Left renal pelvis (tissue), 4 donors: ENCODE measurements at regions not wholly inside any gene's neighbourhood (a gene's known extent, or its start where the extent isn't known, plus 50 kb on each side); places are given as distances from the start of the nearest gene placed in this dataset.
A peak's percentile ranks its signal among the peaks of the same experiment; 100 is the strongest.

ENCODE experiments used
- DNase-seq, 4 donors: peaks; one replicate each; pipeline ENCODE4 v3.0.0-alpha.2; 2013; ENCODE audit warnings: low read depth in 4 of 4, low spot score in 3 of 4

GRCh38 chr7:20026762-20027161 lies 190.4 kb downstream of the MACC1 start:
- no peak for DNase-seq

- DNase-seq, result no peak
These were observed 195.4 kb downstream of the MACC1 start for GRCh38 chr7:20021831-20022230.

GRCh38 chr7:20021066-20021465 lies 196.1 kb downstream of the MACC1 start:
- no peak for DNase-seq

- no peak for DNase-seq
These were observed 197.3 kb downstream of the MACC1 start for GRCh38 chr7:20019757-20020432.

- no peak for DNase-seq
These were observed 200.5 kb downstream of the MACC1 start for GRCh38 chr7:20016669-20017068.

GRCh38 chr7:20013536-20013935 lies 203.6 kb downstream of the MACC1 start:
- DNase-seq, result no peak

GRCh38 chr7:20012100-20012499 lies 205.1 kb downstream of the MACC1 start:
- no peak for DNase-seq

- no peak for DNase-seq
These were observed 206.3 kb downstream of the MACC1 start for GRCh38 chr7:20010877-20011276.

GRCh38 chr7:20007510-20007909 lies 209.7 kb downstream of the MACC1 start:
- no peak for DNase-seq

- DNase-seq, result no peak
These were observed 212.1 kb downstream of the MACC1 start for GRCh38 chr7:20005081-20005480.

- no peak for DNase-seq
These were observed 217.5 kb downstream of the MACC1 start for GRCh38 chr7:19999681-20000080.

GRCh38 chr7:19991936-19992335 lies 218.5 kb upstream of the TMEM196 start:
- no peak for DNase-seq

- DNase-seq, result no peak
These were observed 216.5 kb upstream of the TMEM196 start for GRCh38 chr7:19989906-19990305.

GRCh38 chr7:19988860-19989259 lies 215.4 kb upstream of the TMEM196 start:
- DNase-seq, result no peak

GRCh38 chr7:19984231-19984632 lies 210.8 kb upstream of the TMEM196 start:
- no peak for DNase-seq

- peak in 3 of 4 donors; percentile 2 to 16 (median 10) for DNase-seq
These were observed 209.7 kb upstream of the TMEM196 start for GRCh38 chr7:19982841-19983835.

GRCh38 chr7:19973581-19973980 lies 200.2 kb upstream of the TMEM196 start:
- DNase-seq, result no peak

- no peak for DNase-seq
These were observed 199.5 kb upstream of the TMEM196 start for GRCh38 chr7:19972876-19973275.

- no peak for DNase-seq
These were observed 198.5 kb upstream of the TMEM196 start for GRCh38 chr7:19971956-19972355.

- no peak for DNase-seq
These were observed 197.1 kb upstream of the TMEM196 start for GRCh38 chr7:19970514-19970913.

- DNase-seq, result no peak
These were observed 196.6 kb upstream of the TMEM196 start for GRCh38 chr7:19969859-19970493.
